ENCODE measurements at regions not wholly inside any gene's neighbourhood (a gene's known extent, or its start where the extent isn't known, plus 50 kb on each side); places are given as distances from the start of the nearest gene placed in this dataset.

- CTCF ChIA-PET = interaction anchor here (1.5 to 1.6 kb wide), 2 partner anchors 11 to 388 kb away, joined by 3 read pairs; no protein-coding TSS in a partner anchor
- POLR2A ChIA-PET = no interaction called here
- Histone ChIP-seq H4K20me1 (ENCODE audit: insufficient read depth) (no peaks in the 10 kb centered on the region), H2AFZ (ENCODE audit: low read depth) (no peak overlapping the region), H3K36me3 (replicated peaks in 1 of 2; ENCODE audit: control insufficient read depth in 1 of 2, insufficient read depth in 2 of 2, low read length in 1 of 2) (no peaks in the 10 kb centered on the region), H3K27me3 (ENCODE audit: insufficient read depth) (no peaks in the 10 kb centered on the region), H3K4me2 (no peak overlapping the region), H3K4me1 (ENCODE audit: control insufficient read depth in 1 of 2, insufficient read depth in 2 of 2, low read depth in 1 of 2, low read length in 1 of 2) (peaks cover 0 to 14% of the 10 kb centered on the region in 2 experiments; a peak in 2 of 4 replicates), H3K9me2 (0 out of 2 replicates have a peak, but pooled peaks cover 2% of the 10 kb centered on the region), H3K4me3 (ENCODE audit: low read depth in 2 of 2, low read length in 1 of 2) (no peak overlapping the region), H3K79me2 (ENCODE audit: insufficient read depth) (no peaks in the 10 kb centered on the region), H3K9ac (no peak overlapping the region), H3K27ac (ENCODE audit: low read depth in 2 of 2, low read length in 1 of 2) (no peak overlapping the region), H3F3A (replicated peaks; ENCODE audit: insufficient read depth) (no peaks in the 10 kb centered on the region), H3K9me3 (no peaks in the 10 kb centered on the region)
- DNase-seq = no peak
- 78% methylated on average over 13 of the region's 13 CpGs for WGBS (ENCODE audit: low lambda C conversion rate)
- TF ChIP-seq FOXM1 (IDR thresholded peaks at IDR 0.05; ENCODE audit: low read depth) (no peak), IRF3 (IDR thresholded peaks at IDR 0.05; ENCODE audit: low read depth, low read length) (no peak), POLR2AphosphoS5 (IDR thresholded peaks at IDR 0.05; ENCODE audit: low read depth, low read length) (no peak), FOXJ3 (CRISPR knock-in tag; IDR thresholded peaks at IDR 0.05) (no peak), TAF1 (IDR thresholded peaks at IDR 0.05; ENCODE audit: borderline replicate concordance, low read depth, low read length) (no peak), RCOR1 (IDR thresholded peaks at IDR 0.05; ENCODE audit: low read length) (no peak), CTCF (IDR thresholded peaks at IDR 0.05) (no peak), GATA2 (CRISPR knock-in tag; IDR thresholded peaks at IDR 0.05) (no peak), JUND (IDR thresholded peaks at IDR 0.05) (no peak), RAD21 (IDR thresholded peaks at IDR 0.05; ENCODE audit: low read length) (no peak), TCF12 (IDR thresholded peaks at IDR 0.05) (no peak), EZH2phosphoT487 (IDR thresholded peaks at IDR 0.05; ENCODE audit: borderline replicate concordance, low read depth) (no peak), REST (IDR thresholded peaks at IDR 0.05; ENCODE audit: low read depth, low read length) (no peak), USF2 (IDR thresholded peaks at IDR 0.05; ENCODE audit: borderline replicate concordance, low read depth, low read length) (no peak), MAX (IDR thresholded peaks at IDR 0.05; ENCODE audit: low read depth) (no peak)
Observed at GRCh38 chr1:232249861-232250777, 379.8 kb downstream of the SIPA1L2 start.

All from SK-N-SH (cell line).